ENCODE measurements at regions not wholly inside any gene's neighbourhood (a gene's known extent, or its start where the extent isn't known, plus 50 kb on each side); places are given as distances from the start of the nearest gene placed in this dataset.

DNA sequence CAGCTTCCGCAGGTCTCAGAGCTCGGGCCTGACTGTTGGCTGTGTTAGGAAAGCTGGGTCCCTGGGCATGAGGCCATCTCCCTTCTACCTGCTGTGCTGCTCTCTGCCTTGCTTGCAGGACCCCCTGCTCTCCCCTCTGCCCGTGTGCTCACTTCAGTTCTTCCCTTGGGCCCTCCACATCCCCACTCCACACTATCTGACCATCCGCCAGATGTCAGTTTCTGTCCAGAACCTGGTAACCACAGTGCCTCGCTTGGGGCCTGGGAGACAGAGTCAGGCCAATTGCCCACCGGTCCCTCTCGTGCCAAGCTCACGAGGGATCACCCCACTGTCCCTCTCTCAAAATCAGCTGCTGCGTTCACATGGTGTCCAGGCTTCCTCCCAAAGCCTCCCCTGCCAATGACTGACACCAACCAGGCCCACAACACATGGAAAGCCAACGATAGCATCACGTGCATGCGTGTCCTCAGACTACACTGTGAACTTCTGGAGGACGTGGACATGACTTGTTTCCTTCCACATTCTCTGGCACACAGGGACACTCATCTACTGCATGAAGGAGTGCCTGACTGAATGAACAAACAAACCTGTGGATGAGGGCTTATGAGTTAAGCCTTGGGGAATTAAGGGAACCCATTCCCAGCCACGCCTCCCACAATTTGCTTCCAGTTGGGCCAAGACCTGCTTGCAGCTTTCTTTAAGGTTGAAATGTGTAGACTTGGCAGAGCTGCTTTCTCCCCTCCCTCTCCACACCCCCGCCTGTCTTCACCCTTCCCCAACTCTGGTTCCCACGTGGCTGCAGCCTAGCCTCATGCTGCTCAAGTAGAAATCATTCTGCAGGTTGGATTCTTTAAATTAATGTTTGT, 72.5 kb upstream of the ZNF423 start:
- no peak for DNase-seq
- no peaks in the 10 kb centered on the region for H3K36me3 Mint-ChIP-seq (ENCODE audit: low read depth)
- CTCF ChIA-PET = no interaction called here
- POLR2A ChIA-PET = no interaction called here
- H3K27me3 Mint-ChIP-seq = peaks cover 15% of the 10 kb centered on the region
- no peak overlapping the region for H3K27ac Mint-ChIP-seq
- no peaks in the 10 kb centered on the region for H3K9me3 Mint-ChIP-seq
- no peaks in the 10 kb centered on the region for H3K4me1 Mint-ChIP-seq
- no peak overlapping the region for H3K4me3 Mint-ChIP-seq

DNA sequence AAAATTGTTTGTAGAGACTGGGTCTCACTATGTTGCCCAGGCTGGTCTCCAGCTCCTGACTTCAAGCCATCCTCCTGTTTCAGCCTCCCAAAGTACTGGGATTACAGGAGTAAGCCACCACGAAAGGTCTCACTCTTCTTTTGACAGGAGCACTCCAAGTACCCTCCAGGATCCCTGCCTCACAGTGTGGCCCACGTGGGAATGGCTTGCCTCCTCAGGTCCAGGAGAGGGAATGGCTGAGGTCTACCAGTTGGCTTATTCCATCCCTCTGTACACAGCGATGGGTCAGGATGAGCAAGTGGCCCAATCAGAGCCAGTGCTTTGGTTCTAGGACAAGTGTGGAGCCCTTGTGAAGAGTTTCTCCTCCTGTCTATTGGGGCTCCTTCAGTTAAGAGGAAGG, 73.7 kb upstream of the ZNF423 start:
- ChIA-PET CTCF (no interaction called here), POLR2A (no interaction called here)
- DNase-seq = no peak
- no peaks in the 10 kb centered on the region for H3K36me3 Mint-ChIP-seq (ENCODE audit: low read depth)
- H3K27ac Mint-ChIP-seq = no peak overlapping the region
- no peaks in the 10 kb centered on the region for H3K4me1 Mint-ChIP-seq
- H3K4me3 Mint-ChIP-seq = no peak overlapping the region
- H3K27me3 Mint-ChIP-seq = peaks cover 14% of the 10 kb centered on the region
- H3K9me3 Mint-ChIP-seq = no peaks in the 10 kb centered on the region

DNA sequence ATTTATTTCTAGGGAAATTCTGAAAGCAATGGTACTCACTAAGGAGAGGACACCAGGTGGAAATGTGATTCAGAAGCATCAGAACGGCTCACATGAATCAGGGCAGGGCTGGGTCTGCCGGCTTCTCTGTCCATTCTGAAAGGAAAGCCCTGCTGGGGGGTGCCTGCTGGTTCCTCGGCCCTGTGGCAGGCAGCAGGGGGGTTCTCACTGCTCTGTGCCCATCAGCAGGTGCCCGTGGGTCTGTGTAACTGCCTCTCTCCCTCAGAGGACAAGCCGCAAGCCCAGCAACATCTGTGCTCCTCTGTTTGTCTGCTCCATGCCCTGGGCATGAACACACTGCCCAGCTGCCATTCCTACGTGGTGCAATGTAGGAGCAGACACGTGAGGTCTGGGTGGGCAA, 74.9 kb upstream of the ZNF423 start:
- H3K9me3 Mint-ChIP-seq = no peaks in the 10 kb centered on the region
- POLR2A ChIA-PET = no interaction called here
- peaks cover 5% of the 10 kb centered on the region for H3K27me3 Mint-ChIP-seq
- H3K4me1 Mint-ChIP-seq = no peaks in the 10 kb centered on the region
- H3K4me3 Mint-ChIP-seq = no peak overlapping the region
- no peaks in the 10 kb centered on the region for H3K36me3 Mint-ChIP-seq (ENCODE audit: low read depth)
- no peak overlapping the region for H3K27ac Mint-ChIP-seq
- CTCF ChIA-PET = no interaction called here
- DNase-seq = no peak

DNA sequence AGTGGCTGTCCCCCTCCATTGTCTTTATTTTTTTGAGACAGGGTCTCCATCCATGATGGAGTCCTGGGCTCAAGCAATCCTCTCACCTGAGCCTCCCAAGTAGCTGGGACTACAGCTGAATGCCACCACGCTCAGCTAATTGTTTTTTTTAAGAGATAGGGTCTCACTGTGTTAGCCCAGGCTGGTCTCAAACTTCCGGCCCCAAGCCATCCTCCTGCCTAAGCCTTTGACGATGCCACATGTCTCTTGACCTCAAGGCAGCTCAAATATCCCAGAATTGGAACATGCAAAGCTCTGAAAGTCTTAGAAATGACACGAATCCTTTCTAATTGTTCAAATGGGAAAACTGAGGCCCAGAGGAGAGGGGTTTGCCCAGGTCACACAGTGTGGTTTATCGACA, 75.4 kb upstream of the ZNF423 start:
- POLR2A ChIA-PET = no interaction called here
- Mint-ChIP-seq H3K27me3 (peaks cover 2% of the 10 kb centered on the region), H3K27ac (no peak overlapping the region), H3K36me3 (ENCODE audit: low read depth) (no peaks in the 10 kb centered on the region), H3K4me3 (no peak overlapping the region), H3K4me1 (no peaks in the 10 kb centered on the region), H3K9me3 (no peaks in the 10 kb centered on the region)
- DNase-seq = no peak
- CTCF ChIA-PET = interaction anchor here (1.2 to 1.4 kb wide), 2 partner anchors 10 to 27 kb away, joined by 3 to 5 read pairs; no protein-coding TSS in a partner anchor

DNA sequence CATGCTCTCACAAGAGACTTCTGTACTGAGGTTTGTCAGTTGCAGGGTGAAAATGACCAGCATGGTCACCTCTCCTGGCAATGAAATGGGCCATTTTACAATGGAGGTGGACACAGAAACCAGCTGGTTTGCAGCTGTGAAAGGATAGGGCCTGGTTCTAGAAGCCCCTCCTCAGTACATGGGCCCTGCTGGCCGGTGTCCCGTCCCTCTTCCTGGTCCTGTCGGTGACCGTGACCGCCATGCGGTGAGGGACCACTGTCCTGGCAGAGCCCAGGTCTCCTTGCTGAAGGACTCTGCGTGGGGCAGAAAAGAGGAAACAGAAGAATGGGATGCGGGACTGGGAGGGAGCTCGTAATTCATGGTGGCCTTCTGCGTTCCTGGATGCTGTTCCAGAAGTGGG, 76.0 kb upstream of the ZNF423 start:
- CTCF ChIA-PET = interaction anchor here (1.2 to 1.4 kb wide), 2 partner anchors 10 to 26 kb away, joined by 3 to 5 read pairs; no protein-coding TSS in a partner anchor
- Mint-ChIP-seq H3K9me3 (no peaks in the 10 kb centered on the region), H3K4me1 (no peaks in the 10 kb centered on the region), H3K27me3 (peaks cover 2% of the 10 kb centered on the region), H3K27ac (no peak overlapping the region), H3K4me3 (no peak overlapping the region), H3K36me3 (ENCODE audit: low read depth) (no peaks in the 10 kb centered on the region)
- DNase-seq = no peak
- POLR2A ChIA-PET = no interaction called here

DNA sequence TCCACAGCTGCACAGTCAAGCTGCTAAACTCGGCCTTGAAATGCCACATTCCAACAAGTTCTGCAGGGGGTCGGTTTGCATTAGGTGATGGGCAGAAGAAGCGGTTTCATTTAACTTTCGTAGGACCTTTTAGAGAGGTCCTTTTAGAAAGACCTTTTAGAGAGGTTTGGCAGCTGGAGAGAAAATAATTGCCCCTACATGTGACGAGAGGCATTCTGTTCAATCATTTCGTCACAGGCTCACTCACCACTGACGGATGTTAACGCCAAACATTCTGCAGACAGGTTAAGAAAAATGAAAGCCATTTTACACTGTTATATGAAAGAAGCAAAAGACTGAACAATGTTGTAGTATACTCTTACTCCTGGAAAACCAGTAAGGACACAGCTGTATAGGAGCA, 76.5 kb upstream of the ZNF423 start:
- Mint-ChIP-seq H3K27ac (no peak overlapping the region), H3K9me3 (no peaks in the 10 kb centered on the region)

DNA sequence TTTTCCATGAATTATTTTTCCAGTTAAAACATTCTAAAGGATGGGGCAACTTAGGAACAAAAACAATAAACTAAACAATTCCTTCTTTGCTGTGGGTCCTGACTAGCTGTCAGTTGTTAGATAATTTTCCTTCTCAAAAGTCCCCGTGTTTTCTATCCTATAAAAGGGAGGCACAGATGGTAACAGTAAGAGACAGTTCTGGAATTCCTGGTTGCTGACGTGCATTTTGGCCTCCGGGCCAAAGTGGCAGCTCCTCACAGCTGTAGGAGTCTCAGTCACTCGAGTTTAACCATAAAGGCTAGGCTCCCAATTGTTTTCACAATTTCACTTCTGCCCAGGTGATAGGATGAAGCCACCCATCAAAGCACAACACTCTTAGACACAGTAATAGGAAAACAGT, 77.0 kb upstream of the ZNF423 start:
- CTCF ChIA-PET = interaction anchor here (1.4 kb wide), 1 partner anchor 25 kb away, joined by 5 read pairs; no protein-coding TSS in a partner anchor
- Mint-ChIP-seq H3K27ac (no peak overlapping the region), H3K4me3 (no peak overlapping the region), H3K4me1 (no peaks in the 10 kb centered on the region), H3K9me3 (peaks cover 3% of the 10 kb centered on the region), H3K36me3 (ENCODE audit: low read depth) (no peaks in the 10 kb centered on the region), H3K27me3 (no peaks in the 10 kb centered on the region)
- POLR2A ChIA-PET = no interaction called here
- DNase-seq = no peak

More for the DNA sequence above, 76.5 kb upstream of the ZNF423 start:
- Mint-ChIP-seq H3K27me3 (no peaks in the 10 kb centered on the region), H3K4me3 (no peak overlapping the region), H3K4me1 (no peaks in the 10 kb centered on the region), H3K36me3 (ENCODE audit: low read depth) (no peaks in the 10 kb centered on the region)
- no peak for DNase-seq
- CTCF ChIA-PET = interaction anchor here (1.2 to 1.4 kb wide), 2 partner anchors 11 to 25 kb away, joined by 3 to 5 read pairs; no protein-coding TSS in a partner anchor
- POLR2A ChIA-PET = no interaction called here

DNA sequence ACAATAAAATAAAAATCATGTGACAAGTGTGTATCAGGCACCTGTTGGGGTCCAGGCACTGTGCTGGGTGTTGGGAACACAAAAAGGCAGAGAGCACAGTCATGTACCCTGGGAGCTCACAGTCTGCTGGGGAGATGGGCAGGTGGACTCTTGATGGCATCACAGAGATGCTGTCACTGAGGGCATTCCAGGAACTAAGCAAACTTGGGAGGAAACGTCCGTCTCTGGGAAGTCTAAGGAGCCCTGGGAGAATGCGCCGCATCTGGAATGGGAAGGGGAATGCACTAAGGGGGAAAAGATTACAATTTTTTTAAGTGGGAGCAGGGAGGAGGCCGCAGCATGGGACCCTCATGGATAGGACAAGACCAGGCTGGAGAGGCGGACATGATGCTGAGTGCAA, 80.9 kb upstream of the ZNF423 start:
- CTCF ChIA-PET = interaction anchor here (0.6 kb wide), 1 partner anchor 81 kb away, joined by 3 read pairs; the partner anchor contains the start of gene ZNF423
- no peaks in the 10 kb centered on the region for H3K4me1 Mint-ChIP-seq
- no peak overlapping the region for H3K4me3 Mint-ChIP-seq
- H3K9me3 Mint-ChIP-seq = peaks cover 7% of the 10 kb centered on the region
- H3K27ac Mint-ChIP-seq = no peak overlapping the region
- POLR2A ChIA-PET = no interaction called here
- no peaks in the 10 kb centered on the region for H3K27me3 Mint-ChIP-seq
- no peaks in the 10 kb centered on the region for H3K36me3 Mint-ChIP-seq (ENCODE audit: low read depth)
- no peak for DNase-seq

DNA sequence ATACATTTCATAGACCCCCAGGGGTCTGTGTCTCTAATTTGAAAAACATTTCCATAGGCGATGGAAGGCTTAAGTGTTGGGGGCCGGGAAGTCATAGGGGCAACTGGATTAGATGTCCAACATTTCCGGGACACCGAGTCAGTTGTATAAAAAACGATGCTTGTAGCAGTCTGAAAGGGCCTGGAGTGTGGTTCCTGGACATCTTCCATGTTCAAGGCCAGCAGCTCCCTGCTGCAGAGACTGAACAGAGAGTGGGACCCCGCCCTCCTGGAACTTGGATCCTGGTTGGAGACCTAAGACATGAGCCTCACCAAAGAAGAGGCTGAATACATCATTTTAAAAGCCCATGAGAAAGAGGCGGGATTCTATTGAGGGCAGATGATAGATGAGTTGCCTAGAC, 82.0 kb upstream of the ZNF423 start:
- no peak for DNase-seq
- no peak overlapping the region for H3K27ac Mint-ChIP-seq
- ChIA-PET CTCF (no interaction called here), POLR2A (no interaction called here)
- peaks cover 5% of the 10 kb centered on the region for H3K27me3 Mint-ChIP-seq
- peaks cover 7% of the 10 kb centered on the region for H3K9me3 Mint-ChIP-seq
- no peaks in the 10 kb centered on the region for H3K36me3 Mint-ChIP-seq (ENCODE audit: low read depth)
- no peaks in the 10 kb centered on the region for H3K4me1 Mint-ChIP-seq
- H3K4me3 Mint-ChIP-seq = no peak overlapping the region

DNA sequence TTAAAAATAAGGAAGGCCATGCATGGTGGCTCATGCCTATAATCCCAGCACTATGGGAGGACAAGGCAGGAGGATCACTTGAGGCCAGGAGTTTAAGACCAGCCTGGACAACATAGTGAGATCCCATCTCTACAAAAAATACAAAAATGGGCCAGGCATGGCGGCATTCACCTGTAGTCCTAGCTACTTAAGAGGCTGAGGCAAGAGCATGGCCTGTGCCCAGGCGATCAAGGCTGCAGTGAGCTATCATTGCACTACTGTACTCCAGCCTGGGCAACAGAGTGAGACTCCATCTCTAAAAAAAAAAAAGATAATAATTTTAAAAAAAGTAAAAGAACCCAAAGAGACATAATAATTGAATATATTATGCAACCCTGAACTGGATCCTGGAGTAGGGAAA, 83.6 kb upstream of the ZNF423 start:
- ChIA-PET POLR2A (no interaction called here), CTCF (no interaction called here)
- no peaks in the 10 kb centered on the region for H3K4me1 Mint-ChIP-seq
- DNase-seq = no peak
- H3K27me3 Mint-ChIP-seq = peaks cover 7% of the 10 kb centered on the region
- no peak overlapping the region for H3K4me3 Mint-ChIP-seq
- H3K36me3 Mint-ChIP-seq (ENCODE audit: low read depth) = no peaks in the 10 kb centered on the region
- peaks cover 7% of the 10 kb centered on the region for H3K9me3 Mint-ChIP-seq
- H3K27ac Mint-ChIP-seq = no peak overlapping the region

DNA sequence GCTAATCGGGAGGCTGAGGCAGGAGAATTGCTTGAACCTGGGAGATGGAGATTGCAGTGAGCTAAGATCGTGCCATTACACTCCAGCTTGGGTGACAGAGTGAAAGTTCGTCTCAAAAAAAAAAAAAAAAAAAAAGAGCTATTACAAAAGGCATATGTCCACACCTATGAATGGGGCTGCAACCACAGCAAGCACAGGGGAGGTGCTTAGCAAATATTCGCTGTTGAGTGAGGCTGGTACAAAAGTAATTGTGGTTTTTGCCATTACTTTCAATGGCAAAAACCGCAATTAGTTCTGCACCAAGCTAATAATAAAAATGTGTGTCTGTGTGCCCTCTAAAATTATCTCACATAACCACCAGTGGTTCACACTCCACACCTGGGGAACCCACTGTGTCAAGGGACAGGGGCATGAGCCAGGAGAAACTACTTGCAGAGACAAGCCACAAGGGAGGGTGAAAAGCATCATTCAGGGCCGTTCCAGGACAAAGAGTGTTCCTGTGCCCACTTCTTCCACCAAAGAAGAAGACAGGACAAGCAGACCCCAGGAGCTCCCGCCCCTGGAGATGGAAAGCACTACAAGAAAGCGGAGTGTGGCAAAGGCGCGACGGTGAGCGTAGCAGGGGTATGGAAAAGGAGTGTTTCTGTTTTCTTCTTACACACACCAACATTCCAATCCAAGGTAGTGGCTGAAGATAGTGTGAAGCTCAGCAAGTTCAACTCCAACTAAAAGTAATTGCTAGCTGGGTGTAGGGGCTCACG, 84.4 kb upstream of the CNEP1R1 start:
- Mint-ChIP-seq H3K9me3 (peaks cover 7% of the 10 kb centered on the region), H3K27me3 (peaks cover 9% of the 10 kb centered on the region), H3K4me3 (no peak overlapping the region), H3K27ac (no peak overlapping the region), H3K36me3 (ENCODE audit: low read depth) (no peaks in the 10 kb centered on the region), H3K4me1 (no peaks in the 10 kb centered on the region)
- ChIA-PET POLR2A (interaction anchor here (0.6 kb wide), 1 partner anchor 522 kb away, joined by 3 read pairs; no protein-coding TSS in a partner anchor), CTCF (interaction anchor here (1.4 kb wide), 1 partner anchor 21 kb away, joined by 4 read pairs; no protein-coding TSS in a partner anchor)
- no peak for DNase-seq

DNA sequence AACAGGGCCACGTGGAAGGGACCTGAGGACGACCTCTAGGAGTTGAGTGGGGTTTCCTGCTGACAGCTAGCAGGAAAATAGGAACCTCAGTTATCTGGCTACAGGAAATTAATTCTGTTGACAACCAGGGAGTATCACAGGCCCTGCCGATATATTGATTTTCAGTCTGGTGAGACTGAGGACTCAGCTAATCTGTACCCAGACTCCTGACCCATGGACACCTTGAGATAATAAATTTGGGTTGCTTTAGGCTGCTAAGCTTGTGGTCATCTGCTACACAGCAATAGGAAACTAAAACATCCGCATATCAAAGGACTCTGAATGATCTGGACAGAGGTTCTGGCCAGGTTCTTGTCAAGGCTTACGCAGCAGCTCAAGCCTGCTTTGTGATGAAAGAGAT, 80.8 kb upstream of the CNEP1R1 start:
- ChIA-PET CTCF (no interaction called here), POLR2A (no interaction called here)
- DNase-seq = no peak
- H3K9me3 Mint-ChIP-seq = no peaks in the 10 kb centered on the region
- no peak overlapping the region for H3K27ac Mint-ChIP-seq
- H3K4me1 Mint-ChIP-seq = no peaks in the 10 kb centered on the region
- peaks cover 15% of the 10 kb centered on the region for H3K27me3 Mint-ChIP-seq
- H3K4me3 Mint-ChIP-seq = no peak overlapping the region
- H3K36me3 Mint-ChIP-seq (ENCODE audit: low read depth) = no peaks in the 10 kb centered on the region

DNA sequence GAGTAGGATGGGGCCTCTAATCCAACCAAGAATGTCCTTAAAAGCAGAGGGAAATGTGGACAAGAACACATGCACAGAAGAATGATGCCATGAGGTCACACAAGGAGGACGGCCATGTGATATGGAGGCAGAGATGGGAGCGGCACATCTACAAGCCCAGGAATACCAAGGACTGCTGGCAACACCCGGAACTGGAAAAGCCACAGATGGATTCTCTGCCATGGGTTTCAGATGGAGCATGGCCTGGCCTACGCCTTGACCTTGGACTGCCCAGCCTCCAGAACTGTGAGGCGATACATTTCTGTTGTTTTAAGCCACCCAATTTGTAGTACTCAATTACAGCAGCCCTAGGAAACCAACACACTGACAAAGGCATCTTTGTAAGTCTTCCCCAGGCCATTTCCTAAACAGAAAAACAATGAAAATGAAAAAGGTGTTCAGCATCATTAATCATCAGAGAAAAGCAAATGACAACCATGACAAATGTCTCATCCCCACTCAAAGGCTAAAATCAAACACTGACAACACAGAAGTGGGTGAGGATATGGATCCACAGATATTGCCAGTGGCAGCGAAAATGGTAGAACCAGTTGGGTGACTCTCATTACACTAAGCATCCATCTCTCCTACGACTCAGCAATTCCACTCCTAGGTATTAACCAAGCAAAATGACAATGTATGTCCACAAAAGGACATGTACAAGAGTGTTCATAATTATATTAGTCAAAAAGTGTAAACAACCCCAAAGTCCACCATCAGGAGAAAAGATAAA, 76.9 kb upstream of the CNEP1R1 start:
- no peaks in the 10 kb centered on the region for H3K4me1 Mint-ChIP-seq
- H3K27ac Mint-ChIP-seq = no peak overlapping the region
- ChIA-PET CTCF (no interaction called here), POLR2A (no interaction called here)
- H3K27me3 Mint-ChIP-seq = peaks cover 10% of the 10 kb centered on the region
- no peak overlapping the region for H3K4me3 Mint-ChIP-seq
- no peak for DNase-seq
- no peaks in the 10 kb centered on the region for H3K9me3 Mint-ChIP-seq
- H3K36me3 Mint-ChIP-seq (ENCODE audit: low read depth) = no peaks in the 10 kb centered on the region

Measured in activated CD4-positive, alpha-beta T cell treated with anti-CD3 and anti-CD28 coated beads, Interleukin-2, amount 10 ng/mL, durations not matched to agents 7 days and 5 days (primary cell).